COLO668 (cell line): ENCODE measurements at regions not wholly inside any gene's neighbourhood (a gene's known extent, or its start where the extent isn't known, plus 50 kb on each side); places are given as distances from the start of the nearest gene placed in this dataset.

ENCODE experiments used
- DNase-seq: peaks from one replicate; lab custom pipeline; 2025; ENCODE audit not compliant: unreplicated experiment; lab: John Stamatoyannopoulos, UW

DNA sequence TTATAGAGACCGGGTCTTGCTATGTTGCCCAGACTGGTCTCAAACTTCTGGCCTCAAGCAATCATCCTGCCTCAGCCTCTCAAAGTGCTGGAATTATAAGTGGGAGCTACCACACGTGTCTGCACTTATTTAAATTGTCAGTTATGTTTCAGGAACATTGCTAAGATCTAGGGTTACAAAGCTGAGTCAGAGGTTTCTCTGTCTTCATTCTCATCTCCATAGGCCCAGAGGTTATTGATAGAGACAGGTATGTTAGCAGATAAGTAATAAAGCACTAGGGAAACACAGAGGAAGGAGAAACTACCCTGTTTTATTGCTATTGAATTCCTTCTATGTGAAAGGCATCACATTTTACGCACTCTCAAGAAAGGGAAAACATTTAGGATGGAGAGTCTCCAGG, 214.1 kb downstream of the REEP3 start:
- no peak for DNase-seq

DNA sequence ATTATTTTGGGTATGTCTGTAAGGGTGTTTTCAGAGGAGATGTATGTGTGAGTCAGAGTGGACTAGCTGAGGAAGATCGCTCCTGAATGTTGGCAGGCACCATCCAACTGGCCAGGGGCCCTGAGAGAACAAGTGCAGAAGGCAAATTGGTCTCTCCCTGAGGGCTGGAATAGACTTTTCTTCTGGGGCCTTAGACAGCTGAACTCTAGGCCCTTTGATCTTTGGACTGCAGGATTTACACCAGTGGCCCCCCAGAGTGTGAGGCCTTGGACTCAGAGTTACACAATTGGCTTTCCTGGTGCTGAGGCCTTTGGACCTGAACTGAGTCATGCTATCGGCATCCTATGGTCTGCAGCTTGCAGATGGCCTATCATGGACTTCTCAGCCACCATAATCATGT, 217.2 kb downstream of the REEP3 start:
- no peak for DNase-seq

DNA sequence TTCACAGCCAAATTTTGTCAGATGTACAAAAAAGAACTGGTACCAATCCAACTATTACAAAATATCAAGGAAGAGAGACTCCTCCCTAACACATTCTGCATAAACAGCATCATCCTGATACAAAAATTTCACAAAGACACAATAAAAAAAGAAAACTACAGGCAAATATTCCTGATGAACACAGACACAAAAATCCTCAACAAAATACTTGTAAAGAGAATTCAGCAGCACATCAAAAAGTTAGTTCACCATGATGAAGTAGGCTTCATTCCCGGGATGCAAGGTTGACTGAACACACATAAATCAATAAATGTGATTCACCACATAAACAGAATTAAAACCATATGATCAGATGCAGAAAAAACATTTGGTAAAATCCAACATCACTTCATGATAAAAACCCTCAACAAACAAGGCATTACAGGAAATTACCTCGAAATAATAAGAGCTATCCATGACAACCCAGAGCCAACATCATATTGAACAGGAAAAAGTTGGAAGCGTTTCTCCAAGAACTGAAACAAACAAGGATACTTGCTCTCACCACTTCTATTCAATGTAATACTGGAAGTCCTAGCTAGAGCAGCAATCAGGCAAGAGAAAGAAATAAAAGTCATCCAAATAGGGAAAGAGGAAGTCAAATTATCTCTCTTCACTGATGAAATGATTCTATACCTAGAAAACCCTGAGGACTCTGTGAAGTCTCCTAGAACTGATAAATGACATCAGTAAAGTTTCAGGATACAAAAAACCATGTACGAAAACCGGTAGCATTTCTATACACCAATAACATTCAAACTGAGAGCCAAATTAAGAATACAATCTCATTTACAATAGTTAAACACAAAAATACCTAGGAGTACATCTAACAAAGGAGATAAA, 223.1 kb downstream of the REEP3 start:
- DNase-seq: no peak

DNA sequence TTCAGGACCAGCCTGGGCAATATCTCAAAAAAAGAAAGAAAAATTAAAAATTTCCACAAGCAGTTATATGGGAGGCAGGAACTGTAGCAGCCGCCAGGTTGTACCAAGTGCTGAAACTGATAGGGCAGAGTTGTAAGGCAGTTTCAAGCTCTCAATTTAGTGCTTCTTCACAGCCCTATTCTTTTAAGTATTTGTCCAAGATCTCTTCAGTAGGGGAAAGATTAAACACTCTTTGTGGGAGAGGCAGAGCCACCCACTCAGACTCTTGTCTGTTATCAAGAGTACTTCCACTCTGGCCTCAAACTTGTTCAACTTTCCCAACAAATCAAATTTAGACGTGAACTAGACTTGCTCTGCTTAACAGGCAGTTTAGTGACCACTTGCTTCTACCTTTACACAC, 228.7 kb downstream of the REEP3 start:
- DNase-seq: no peak

- DNase-seq: no peak
Observed at GRCh38 chr10:63751836-63752235, 230.6 kb downstream of the REEP3 start.

DNA sequence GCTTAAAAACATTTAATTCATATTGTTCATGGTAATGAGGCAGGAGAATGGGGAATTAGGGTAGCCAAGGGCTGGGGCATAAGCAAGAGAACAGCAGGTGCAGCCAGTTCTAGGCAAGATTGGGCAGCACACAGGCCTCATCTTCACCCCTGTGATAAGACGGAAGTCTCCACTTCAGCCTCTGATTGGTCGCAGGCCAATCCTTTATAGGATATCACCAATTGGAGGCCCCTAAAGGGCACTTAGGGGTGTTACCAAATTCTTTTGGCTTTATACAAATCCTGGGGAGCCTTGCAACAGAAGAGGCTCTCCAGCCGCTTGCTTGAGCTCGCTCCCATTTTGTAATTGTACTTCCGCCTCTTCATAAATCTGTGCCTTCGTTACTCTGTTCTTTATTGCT, 231.1 kb downstream of the REEP3 start:
- no peak for DNase-seq

- DNase-seq: no peak
Observed at GRCh38 chr10:63753808-63754207, 232.6 kb downstream of the REEP3 start.

DNA sequence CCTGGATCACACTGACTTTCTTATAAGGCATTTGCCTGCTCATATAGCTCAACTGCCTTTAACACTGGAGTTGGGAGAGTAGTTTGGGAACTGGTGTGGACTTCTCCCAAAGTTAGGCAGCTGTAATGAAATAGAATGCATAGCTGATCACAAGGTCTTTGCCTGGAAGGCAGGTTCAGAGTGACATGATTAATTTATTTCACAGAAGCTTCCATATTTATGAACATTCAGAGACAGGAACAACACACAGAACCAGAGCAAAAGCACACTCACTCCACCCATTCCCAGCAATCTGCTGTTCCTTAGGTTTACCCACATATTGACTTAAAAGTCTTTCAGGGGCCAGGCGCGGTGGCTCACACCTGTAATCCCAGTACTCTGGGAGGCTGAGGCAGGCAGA, 234.2 kb downstream of the REEP3 start:
- no peak for DNase-seq

GRCh38 chr10:63757067-63757466, 235.9 kb downstream of the REEP3 start:
- no peak for DNase-seq

- DNase-seq: no peak
Observed at GRCh38 chr10:63758080-63758479, 236.9 kb downstream of the REEP3 start.

DNA sequence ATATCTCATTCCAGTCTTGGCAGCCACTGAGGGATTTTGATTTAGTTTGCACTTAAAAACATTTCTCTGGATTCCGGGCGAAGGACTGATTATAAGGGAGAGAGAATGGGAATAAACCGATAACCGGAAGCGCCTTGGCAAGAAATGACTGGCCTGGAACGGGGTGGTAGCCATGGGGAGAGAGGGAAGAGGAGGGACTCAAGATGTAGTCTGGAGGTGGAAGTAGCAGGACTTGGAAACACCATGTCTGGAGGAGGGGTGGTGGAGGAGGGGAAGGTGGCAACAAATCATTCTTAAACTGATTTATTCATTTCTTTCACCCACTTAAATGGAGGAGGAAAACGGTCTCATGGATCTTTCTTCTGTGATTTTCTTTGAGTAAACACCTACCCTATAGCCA, 238.1 kb downstream of the REEP3 start:
- DNase-seq: no peak

DNA sequence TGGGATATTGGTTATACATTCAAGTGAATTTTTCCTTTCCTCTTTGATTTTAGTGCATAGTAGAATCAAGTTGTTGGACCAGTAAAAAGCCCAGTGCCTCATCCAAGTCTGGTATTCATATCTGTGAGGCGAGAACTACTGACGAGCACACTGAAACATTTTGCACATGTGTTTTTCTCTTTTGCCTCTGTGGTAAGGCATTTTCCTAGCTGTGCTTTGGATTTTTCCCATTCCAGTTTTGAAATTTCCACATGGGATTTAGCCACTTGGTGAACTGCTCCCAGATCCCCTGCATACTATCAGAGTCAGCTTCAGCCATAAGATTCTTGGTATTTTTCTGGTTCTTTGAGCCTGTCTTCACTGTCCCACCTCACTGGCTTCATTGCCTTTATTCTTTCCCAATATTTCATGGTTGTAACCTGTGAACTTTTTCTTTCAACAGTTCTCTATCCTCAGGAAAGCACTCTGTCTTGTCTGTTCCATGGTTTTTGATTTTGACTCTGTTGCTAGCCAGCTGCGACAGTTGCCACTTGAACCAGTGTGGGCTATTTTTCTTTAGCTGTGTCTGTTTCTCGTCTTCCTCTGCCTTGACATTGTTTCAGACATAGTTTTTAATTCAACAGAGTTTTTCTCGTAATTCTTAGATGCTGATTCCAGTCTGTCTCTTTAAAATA, 239.0 kb downstream of the REEP3 start:
- DNase-seq: no peak

GRCh38 chr10:63760708-63761047, 239.5 kb downstream of the REEP3 start:
- no peak for DNase-seq

GRCh38 chr10:63761243-63761642, 240.0 kb downstream of the REEP3 start:
- no peak for DNase-seq

- DNase-seq: no peak
Observed at GRCh38 chr10:63763744-63764143, 242.5 kb downstream of the REEP3 start.

GRCh38 chr10:63765126-63765525, 243.9 kb downstream of the REEP3 start:
- no peak for DNase-seq

- DNase-seq: no peak
Observed at GRCh38 chr10:63766745-63767137, 245.5 kb downstream of the REEP3 start.

DNA sequence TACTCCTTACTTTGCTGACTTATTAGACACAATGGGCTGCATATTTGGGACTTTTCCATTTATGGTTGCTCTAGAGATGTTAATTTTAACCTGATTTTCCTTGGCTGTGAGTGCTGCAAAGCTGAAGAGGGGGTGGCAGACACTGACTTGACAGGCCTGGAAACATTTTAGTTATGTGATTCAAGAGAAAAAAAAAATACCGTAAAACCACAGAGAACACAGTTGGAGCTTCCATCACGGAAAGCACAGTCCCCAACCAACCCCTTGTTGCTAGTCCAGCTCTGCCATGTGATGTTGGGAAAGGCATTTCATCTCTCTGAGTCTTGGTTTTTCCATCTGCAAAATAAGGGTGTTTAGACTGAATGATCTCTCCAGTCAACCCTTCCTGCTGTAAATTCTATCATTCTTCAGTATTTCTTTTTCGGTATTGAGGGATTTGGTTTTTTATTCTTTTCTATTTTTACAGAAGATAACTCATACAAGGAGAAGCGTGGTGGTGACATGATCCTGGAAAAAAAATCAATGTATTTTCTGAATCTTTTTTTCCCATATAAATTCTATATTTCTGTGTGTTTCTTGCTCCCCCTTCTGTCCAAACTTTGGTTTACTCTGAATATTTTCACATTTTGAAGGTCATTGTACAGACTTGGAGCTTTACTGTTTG, 246.1 kb downstream of the REEP3 start:
- DNase-seq: no peak

DNA sequence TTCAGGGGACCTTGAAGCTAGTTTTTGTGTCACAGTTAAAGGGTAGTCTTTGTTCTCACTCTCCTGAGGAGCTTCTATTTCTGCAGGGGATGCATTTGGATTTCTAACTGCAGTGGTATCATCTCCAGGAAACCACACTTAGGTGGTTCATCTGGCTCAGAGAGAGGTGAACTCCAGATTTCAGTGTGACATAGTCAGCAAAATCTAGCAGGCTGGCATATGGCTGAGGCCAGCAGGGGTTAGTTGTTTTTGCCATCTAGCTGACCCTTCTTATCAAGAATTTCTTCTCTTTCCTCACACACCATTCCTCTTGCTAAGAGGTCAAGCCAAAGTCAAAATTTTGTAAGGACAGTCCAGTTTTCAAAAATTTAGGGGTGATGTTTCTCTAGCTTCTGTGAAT, 248.2 kb downstream of the REEP3 start:
- no peak for DNase-seq

GRCh38 chr10:63770523-63770922, 249.3 kb downstream of the REEP3 start:
- no peak for DNase-seq

DNA sequence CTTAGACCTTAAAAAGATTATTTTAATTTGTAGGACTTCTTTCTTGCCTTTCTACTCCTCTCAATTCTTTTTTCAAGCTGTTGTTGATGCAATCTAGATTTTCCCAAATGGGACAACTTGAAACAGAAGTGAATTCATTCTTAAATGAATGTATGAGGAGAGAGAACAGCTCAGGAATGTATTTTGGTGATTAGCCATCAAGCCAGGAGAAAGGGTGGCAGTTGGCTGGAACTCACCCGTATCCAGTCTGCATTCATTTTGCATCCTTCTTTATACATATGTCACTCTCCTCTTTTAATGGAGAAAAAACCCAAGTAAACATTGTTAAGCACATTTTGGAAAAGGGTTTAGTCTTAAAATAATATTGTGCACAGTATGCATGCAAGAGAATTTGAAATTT, 251.3 kb downstream of the REEP3 start:
- DNase-seq: no peak

- DNase-seq: no peak
Observed at GRCh38 chr10:63773106-63773505, 251.9 kb downstream of the REEP3 start.
